GM21576 (cell line): ENCODE measurements at regions not wholly inside any gene's neighbourhood (a gene's known extent, or its start where the extent isn't known, plus 50 kb on each side); places are given as distances from the start of the nearest gene placed in this dataset.

Source experiments
- ATAC-seq: cut with Tn5 transposase; IDR thresholded peaks from one replicate; pipeline ENCODE4 v1.9.1; 2021; ENCODE audit warnings: mild to moderate bottlenecking, moderate library complexity; ENCODE audit not compliant: unreplicated experiment

DNA sequence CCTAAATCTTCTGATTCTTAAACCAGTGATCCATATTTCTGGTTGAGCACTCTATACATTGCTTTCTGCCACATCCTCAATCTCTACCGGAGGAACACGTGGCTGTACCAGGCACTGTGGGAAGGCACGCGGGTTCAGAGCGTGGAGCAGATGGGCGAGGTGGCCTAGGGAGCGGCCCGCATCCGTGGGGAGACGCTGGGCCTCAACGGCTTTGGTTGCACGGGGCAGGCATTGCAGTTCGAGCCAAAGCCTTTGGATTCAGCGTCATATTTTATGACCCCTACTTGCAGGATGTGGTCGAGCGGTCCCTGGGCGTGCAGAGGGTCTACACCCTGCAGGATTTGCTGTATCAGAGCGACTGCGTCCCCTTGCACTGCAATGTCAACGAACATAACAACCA lies 197.2 kb upstream of the RGMB start:
- ATAC-seq, result no peak

DNA sequence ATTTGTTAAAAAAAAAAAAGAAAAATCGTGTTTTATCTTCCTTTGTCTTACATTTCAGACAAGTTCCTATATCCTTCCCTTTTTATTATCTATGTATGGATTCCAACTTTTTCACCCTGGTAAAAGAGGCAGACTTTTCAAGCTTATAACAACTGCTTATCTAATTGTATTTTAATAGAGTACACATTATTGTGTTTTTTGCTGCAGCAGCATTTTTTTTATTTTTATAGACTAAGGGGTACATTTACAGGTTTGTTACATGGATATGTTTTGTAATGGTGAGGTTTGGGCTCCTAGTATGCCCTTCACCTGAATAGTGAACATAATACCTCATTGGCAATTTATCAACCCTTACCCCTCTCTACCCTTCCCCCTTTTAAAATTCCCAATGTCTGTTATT lies 195.0 kb upstream of the RGMB start:
- ATAC-seq, result no peak

GRCh38 chr5:98581112-98581997 lies 192.1 kb upstream of the RGMB start:
- ATAC-seq, result no peak

GRCh38 chr5:98583586-98583985 lies 189.9 kb upstream of the RGMB start:
- no peak for ATAC-seq

GRCh38 chr5:98585661-98586310 lies 187.7 kb upstream of the RGMB start:
- no peak for ATAC-seq

DNA sequence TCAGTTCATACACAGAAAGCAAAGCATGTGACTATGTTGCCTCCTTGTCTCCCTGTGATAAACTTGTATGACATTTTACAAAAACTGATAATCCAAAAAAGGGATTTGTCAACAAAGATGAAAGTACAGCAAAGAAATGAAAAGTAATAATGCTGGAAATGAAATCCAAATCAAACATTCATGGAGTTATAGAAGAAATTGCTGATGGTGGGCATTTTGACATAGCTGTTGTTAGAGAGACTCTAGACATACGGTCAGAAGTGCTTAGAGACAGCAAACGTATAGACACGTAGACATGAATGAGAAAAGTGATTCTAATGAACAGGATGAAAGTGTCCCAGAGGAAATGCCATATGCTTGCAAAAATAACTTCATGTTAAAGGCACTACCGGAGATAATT lies 186.9 kb upstream of the RGMB start:
- no peak for ATAC-seq

- no peak for ATAC-seq
These were observed 186.3 kb upstream of the RGMB start for GRCh38 chr5:98587166-98587565.

DNA sequence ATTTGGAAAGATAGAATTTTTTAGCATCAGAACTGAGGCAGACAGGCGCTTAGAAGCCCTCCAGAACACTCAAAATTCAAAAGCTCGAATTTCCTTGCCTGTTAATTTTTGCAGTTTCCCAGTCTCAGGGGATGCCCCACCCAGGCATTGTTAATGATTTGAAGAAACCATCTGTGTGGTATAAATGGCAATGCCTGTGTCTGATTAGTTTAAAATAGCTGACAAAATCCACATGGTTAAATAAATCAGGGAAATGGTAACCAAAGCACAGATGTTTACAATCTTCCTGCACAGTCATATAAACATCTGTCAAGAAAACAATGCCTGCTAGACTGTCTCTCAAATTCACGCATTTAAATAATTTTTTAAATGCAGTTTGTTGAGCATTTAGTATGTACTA lies 185.2 kb upstream of the RGMB start:
- no peak for ATAC-seq

DNA sequence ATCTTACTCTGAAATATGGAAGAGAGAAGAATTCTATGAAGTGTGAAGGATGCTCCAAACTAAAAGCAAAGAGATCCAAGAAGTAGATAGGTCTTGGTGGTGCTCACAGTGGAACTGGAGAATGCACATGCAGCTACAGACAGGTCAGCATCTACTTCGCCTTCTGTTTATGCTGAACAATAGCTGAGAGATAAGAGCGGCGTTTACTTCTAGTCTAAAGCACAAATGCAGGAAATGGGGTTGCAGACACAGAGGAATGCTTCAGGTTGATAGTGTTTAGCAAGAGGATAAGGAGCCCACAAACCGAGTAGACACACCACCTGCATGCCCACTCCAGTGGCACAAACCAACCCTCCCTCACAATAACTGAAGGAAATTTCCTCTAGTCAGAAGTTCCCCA lies 180.0 kb upstream of the RGMB start:
- no peak for ATAC-seq

GRCh38 chr5:98594098-98594497 lies 179.4 kb upstream of the RGMB start:
- ATAC-seq, result no peak

- no peak for ATAC-seq
These were observed 174.4 kb upstream of the RGMB start for GRCh38 chr5:98599016-98599415.

- no peak for ATAC-seq
These were observed 170.8 kb upstream of the RGMB start for GRCh38 chr5:98602534-98603112.

DNA sequence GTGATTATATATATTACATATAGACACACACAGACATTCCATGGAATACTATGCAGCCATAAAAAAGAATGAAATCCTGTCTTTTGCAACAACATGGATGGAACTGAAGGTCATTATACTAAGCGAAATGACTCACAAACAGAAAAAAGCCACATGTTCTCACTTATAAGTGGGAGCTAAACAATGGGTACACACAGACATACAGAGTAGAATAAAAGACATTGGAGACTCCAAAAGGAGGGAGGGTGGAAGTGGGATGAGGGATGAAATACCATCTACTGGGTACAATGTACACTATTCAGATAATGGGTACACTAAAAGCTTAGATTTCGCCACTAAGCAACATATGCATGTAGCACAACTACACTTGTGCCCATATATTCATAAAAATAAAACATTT lies 170.0 kb upstream of the RGMB start:
- ATAC-seq, result no peak

- no peak for ATAC-seq
These were observed 169.2 kb upstream of the RGMB start for GRCh38 chr5:98604301-98604700.

DNA sequence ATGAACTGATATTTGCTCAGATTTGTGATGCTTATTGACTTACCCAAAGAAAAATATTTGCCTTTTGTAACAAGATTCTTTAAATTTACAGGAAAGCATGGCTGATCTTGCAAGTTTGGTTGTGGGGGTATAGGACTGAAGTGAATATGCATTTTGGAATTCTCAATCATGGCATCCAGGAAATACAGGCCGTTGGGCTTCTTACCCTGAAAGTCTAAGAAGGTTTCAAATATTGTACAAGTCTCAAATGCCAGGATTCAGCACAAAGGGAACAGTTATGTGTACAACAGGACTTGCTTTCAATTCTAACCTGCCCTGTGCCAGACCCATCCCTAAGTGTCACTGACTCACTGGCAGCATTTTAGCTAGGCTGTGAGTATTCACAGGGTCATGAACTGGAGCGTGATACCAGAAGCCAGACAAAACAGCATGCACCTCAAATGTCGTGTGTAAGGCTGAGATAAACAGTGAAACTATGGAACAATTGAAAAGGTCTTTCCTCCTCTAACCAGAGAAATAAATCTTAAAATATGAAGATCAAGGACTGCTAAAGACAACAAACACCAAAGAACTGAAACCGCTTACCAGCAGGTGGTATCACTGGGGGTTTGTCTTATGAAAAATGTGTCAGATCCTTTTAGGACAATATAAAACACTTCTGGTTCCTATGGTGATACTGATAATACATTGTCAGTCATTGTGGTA lies 168.6 kb upstream of the RGMB start:
- ATAC-seq, result no peak

DNA sequence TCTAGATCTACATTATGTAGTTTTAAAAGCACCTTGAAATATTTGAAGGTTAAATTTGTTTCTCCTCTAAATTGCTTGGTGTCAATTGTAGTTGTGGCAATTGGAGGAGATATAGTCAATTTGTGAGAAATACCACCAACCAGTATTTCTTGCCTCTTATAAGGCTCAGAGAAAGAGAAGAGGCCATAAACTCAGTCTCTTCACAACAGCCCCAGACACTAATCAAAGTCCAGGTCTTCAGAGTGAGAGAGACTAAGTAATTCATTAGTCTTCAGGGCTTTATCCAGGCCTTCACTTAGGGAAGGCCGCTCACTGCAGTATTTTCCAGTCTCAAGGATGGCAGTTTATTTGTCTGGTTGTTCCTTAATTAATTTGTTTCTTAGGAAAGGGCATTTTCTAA lies 168.0 kb upstream of the RGMB start:
- no peak for ATAC-seq

DNA sequence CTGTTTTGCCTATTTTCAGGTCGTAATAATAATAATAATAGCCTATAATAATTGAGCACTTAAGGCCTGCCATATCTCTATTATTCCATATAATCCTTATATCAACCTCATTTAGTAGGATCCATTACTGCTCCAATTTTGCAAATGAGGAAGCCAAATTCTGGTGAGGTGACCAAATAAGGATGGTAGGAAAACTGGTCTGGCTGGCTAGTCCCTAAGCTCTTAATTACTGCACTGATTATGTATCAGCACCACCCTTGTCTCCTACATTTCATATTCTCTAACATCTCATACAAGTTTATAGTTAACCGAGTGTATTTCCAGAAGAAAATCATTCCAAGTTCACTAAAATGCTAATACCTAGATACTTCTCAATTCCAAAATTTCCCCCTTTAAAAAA lies 166.5 kb upstream of the RGMB start:
- no peak for ATAC-seq

DNA sequence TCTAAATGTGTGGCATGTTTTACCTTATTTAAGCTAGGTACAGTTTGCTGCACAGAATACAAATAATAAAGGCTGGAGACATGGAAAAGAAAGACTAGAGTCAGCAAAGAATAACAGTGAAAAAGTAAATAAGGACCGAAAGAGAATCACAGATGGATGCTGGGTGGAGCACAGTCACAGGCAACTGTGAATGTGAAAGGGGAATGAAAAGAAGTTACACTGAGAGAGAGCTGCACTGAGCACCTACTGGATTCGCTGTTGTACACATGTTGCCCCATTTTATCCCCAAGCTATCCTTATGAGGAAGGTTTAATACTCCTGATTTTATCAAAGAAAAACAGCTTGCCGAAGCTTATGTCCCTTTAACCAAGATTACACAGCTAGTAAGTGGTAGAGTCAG lies 165.4 kb upstream of the RGMB start:
- ATAC-seq, result no peak

GRCh38 chr5:98614341-98614740 lies 159.1 kb upstream of the RGMB start:
- ATAC-seq, result no peak

DNA sequence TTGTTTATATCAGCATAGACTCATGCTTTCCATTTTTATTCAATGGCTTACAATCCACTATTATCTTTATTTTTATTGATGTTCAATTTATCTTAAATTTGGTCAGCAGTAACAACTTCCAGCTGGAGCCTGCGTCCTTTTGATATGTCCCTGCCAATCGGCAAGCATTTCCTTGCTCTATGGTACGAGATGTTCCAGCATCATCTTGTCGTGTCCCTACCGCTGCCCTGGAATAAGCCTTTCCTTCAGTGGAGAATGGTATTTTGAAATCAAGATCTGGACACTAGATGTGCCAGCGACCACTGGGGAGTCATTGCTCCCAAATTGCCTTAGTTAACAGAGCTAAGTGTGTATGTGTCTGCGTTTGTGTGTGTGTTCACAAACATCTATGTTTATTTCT lies 151.6 kb upstream of the RGMB start:
- ATAC-seq, result no peak

- ATAC-seq, result no peak
These were observed 149.2 kb upstream of the RGMB start for GRCh38 chr5:98624145-98624880.
